Stimulated activated CD4-positive, alpha-beta T cell treated with anti-CD3 and anti-CD28 coated beads, Interleukin-2, amount 100 ng/mL, for 48 hours (primary cell): ENCODE measurements at regions not wholly inside any gene's neighbourhood (a gene's known extent, or its start where the extent isn't known, plus 50 kb on each side); places are given as distances from the start of the nearest gene placed in this dataset.
"Not testable (repeated sequence)": the region's sequence is repeated elsewhere in the genome, so short reads cannot be mapped to it uniquely, and the experiment has no call there.

Source experiments
- DNase-seq, 2 donors: peaks; one replicate each; pipeline ENCODE4 v3.0.0-alpha.2; 2020

- no peak for DNase-seq
Observed at GRCh38 chr10:123221418-123221817, 67.2 kb downstream of the BUB3 start.

GRCh38 chr10:123222832-123223231 is 68.6 kb downstream of the BUB3 start:
- no peak for DNase-seq

GRCh38 chr10:123227706-123228105 is 73.5 kb downstream of the BUB3 start:
- DNase-seq, result no peak

GRCh38 chr10:123229927-123230630 is 75.9 kb downstream of the BUB3 start:
- no peak for DNase-seq

GRCh38 chr10:123232879-123233278 is 78.7 kb downstream of the BUB3 start:
- not testable (repeated sequence) for DNase-seq

GRCh38 chr10:123235014-123235413 is 80.8 kb downstream of the BUB3 start:
- not testable (repeated sequence) for DNase-seq

GRCh38 chr10:123236126-123236525 is 81.9 kb downstream of the BUB3 start:
- no peak for DNase-seq

- no peak for DNase-seq
Observed at GRCh38 chr10:123240250-123240649, 86.0 kb downstream of the BUB3 start.

- no peak for DNase-seq
Observed at GRCh38 chr10:123240776-123241175, 86.6 kb downstream of the BUB3 start.

- DNase-seq, result peak; percentile 2 to 5
Observed at GRCh38 chr10:123241391-123242141, 87.4 kb downstream of the BUB3 start.

- no peak for DNase-seq
Observed at GRCh38 chr10:123244747-123245146, 90.5 kb downstream of the BUB3 start.

- no peak for DNase-seq
Observed at GRCh38 chr10:123245264-123245663, 91.1 kb downstream of the BUB3 start.

GRCh38 chr10:123249894-123250293 is 95.7 kb downstream of the BUB3 start:
- no peak for DNase-seq

- no peak for DNase-seq
Observed at GRCh38 chr10:123250640-123251039, 96.4 kb downstream of the BUB3 start.

- DNase-seq, result no peak
Observed at GRCh38 chr10:123252779-123253178, 98.6 kb downstream of the BUB3 start.

GRCh38 chr10:123254343-123254742 is 100.1 kb downstream of the BUB3 start:
- not testable (repeated sequence) for DNase-seq

- DNase-seq, result no peak
Observed at GRCh38 chr10:123257904-123258456, 103.8 kb downstream of the BUB3 start.

- no peak for DNase-seq
Observed at GRCh38 chr10:123259081-123259480, 104.9 kb downstream of the BUB3 start.

GRCh38 chr10:123259791-123260190 is 105.6 kb downstream of the BUB3 start:
- DNase-seq, result no peak

GRCh38 chr10:123262456-123262855 is 108.3 kb downstream of the BUB3 start:
- no peak for DNase-seq

- no peak for DNase-seq
Observed at GRCh38 chr10:123266971-123267370, 112.8 kb downstream of the BUB3 start.

GRCh38 chr10:123269017-123269552 is 114.9 kb downstream of the BUB3 start:
- DNase-seq, result no peak

- DNase-seq, result no peak
Observed at GRCh38 chr10:123269675-123270074, 115.5 kb downstream of the BUB3 start.

GRCh38 chr10:123270221-123270620 is 116.0 kb downstream of the BUB3 start:
- DNase-seq, result no peak
